ENCODE measurements at regions not wholly inside any gene's neighbourhood (a gene's known extent, or its start where the extent isn't known, plus 50 kb on each side); places are given as distances from the start of the nearest gene placed in this dataset.
"Not testable (repeated sequence)": the region's sequence is repeated elsewhere in the genome, so short reads cannot be mapped to it uniquely, and the experiment has no call there.

GRCh38 chr10:4633186-4633585 is 192.8 kb upstream of the AKR1E2 start:
- Mint-ChIP-seq H3K27ac (no peak overlapping the region), H3K36me3 (no peaks in the 10 kb centered on the region), H3K4me1 (ENCODE audit: low read depth) (no peaks in the 10 kb centered on the region), H3K27me3 (no peaks in the 10 kb centered on the region), H3K4me3 (no peak overlapping the region), H3K9me3 (ENCODE audit: low read depth) (no peaks in the 10 kb centered on the region)

GRCh38 chr10:4632757-4633156 is 193.2 kb upstream of the AKR1E2 start:
- H3K4me3 Mint-ChIP-seq = no peak overlapping the region
- no peak overlapping the region for H3K27ac Mint-ChIP-seq
- no peaks in the 10 kb centered on the region for H3K27me3 Mint-ChIP-seq
- no peaks in the 10 kb centered on the region for H3K36me3 Mint-ChIP-seq
- H3K4me1 Mint-ChIP-seq (ENCODE audit: low read depth) = no peaks in the 10 kb centered on the region
- H3K9me3 Mint-ChIP-seq (ENCODE audit: low read depth) = no peaks in the 10 kb centered on the region

GRCh38 chr10:4626919-4627318 is 199.1 kb upstream of the AKR1E2 start:
- H3K27ac Mint-ChIP-seq = no peak overlapping the region
- H3K36me3 Mint-ChIP-seq = no peaks in the 10 kb centered on the region
- H3K27me3 Mint-ChIP-seq = no peaks in the 10 kb centered on the region
- no peaks in the 10 kb centered on the region for H3K4me1 Mint-ChIP-seq (ENCODE audit: low read depth)
- H3K4me3 Mint-ChIP-seq = no peak overlapping the region
- no peaks in the 10 kb centered on the region for H3K9me3 Mint-ChIP-seq (ENCODE audit: low read depth)

- H3K9me3 Mint-ChIP-seq (ENCODE audit: low read depth) = no peaks in the 10 kb centered on the region
- H3K36me3 Mint-ChIP-seq = no peaks in the 10 kb centered on the region
- no peaks in the 10 kb centered on the region for H3K27me3 Mint-ChIP-seq
- no peak overlapping the region for H3K27ac Mint-ChIP-seq
- H3K4me3 Mint-ChIP-seq = no peak overlapping the region
- no peaks in the 10 kb centered on the region for H3K4me1 Mint-ChIP-seq (ENCODE audit: low read depth)
These were observed 202.1 kb upstream of the AKR1E2 start for GRCh38 chr10:4623757-4624420.

- no peaks in the 10 kb centered on the region for H3K9me3 Mint-ChIP-seq (ENCODE audit: low read depth)
These were observed 202.8 kb upstream of the AKR1E2 start for GRCh38 chr10:4623200-4623599.

GRCh38 chr10:4622384-4622783 is 203.6 kb upstream of the AKR1E2 start:
- Mint-ChIP-seq H3K9me3 (ENCODE audit: low read depth) (peaks cover 2% of the 10 kb centered on the region), H3K27ac (no peak overlapping the region), H3K36me3 (no peaks in the 10 kb centered on the region)

More at GRCh38 chr10:4623200-4623599, 202.8 kb upstream of the AKR1E2 start:
- H3K4me3 Mint-ChIP-seq = no peak overlapping the region
- no peaks in the 10 kb centered on the region for H3K36me3 Mint-ChIP-seq
- H3K27me3 Mint-ChIP-seq = peaks cover 3% of the 10 kb centered on the region
- H3K4me1 Mint-ChIP-seq (ENCODE audit: low read depth) = no peaks in the 10 kb centered on the region
- H3K27ac Mint-ChIP-seq = no peak overlapping the region

GRCh38 chr10:4617589-4617988 is 208.4 kb upstream of the AKR1E2 start:
- Mint-ChIP-seq H3K27me3 (peaks cover 9% of the 10 kb centered on the region), H3K4me1 (ENCODE audit: low read depth) (no peaks in the 10 kb centered on the region), H3K9me3 (ENCODE audit: low read depth) (peaks cover 17% of the 10 kb centered on the region), H3K36me3 (peaks cover 4% of the 10 kb centered on the region), H3K27ac (no peak overlapping the region), H3K4me3 (no peak overlapping the region)

More at GRCh38 chr10:4622384-4622783, 203.6 kb upstream of the AKR1E2 start:
- H3K4me3 Mint-ChIP-seq = no peak overlapping the region
- peaks cover 6% of the 10 kb centered on the region for H3K27me3 Mint-ChIP-seq
- H3K4me1 Mint-ChIP-seq (ENCODE audit: low read depth) = no peaks in the 10 kb centered on the region

GRCh38 chr10:4615042-4615441 is 211.0 kb upstream of the AKR1E2 start:
- peaks cover 11% of the 10 kb centered on the region for H3K27me3 Mint-ChIP-seq
- peaks cover 4% of the 10 kb centered on the region for H3K36me3 Mint-ChIP-seq
- H3K4me1 Mint-ChIP-seq (ENCODE audit: low read depth) = no peaks in the 10 kb centered on the region
- H3K9me3 Mint-ChIP-seq (ENCODE audit: low read depth) = peaks cover 17% of the 10 kb centered on the region
- H3K4me3 Mint-ChIP-seq = no peak overlapping the region
- no peak overlapping the region for H3K27ac Mint-ChIP-seq

- Mint-ChIP-seq H3K4me1 (ENCODE audit: low read depth) (no peaks in the 10 kb centered on the region), H3K4me3 (no peak overlapping the region), H3K9me3 (ENCODE audit: low read depth) (no peaks in the 10 kb centered on the region), H3K27me3 (peaks cover 2% of the 10 kb centered on the region), H3K27ac (no peak overlapping the region), H3K36me3 (no peaks in the 10 kb centered on the region)
These were observed 216.8 kb upstream of the AKR1E2 start for GRCh38 chr10:4609251-4609650.

GRCh38 chr10:4607681-4608080 is 218.3 kb upstream of the AKR1E2 start:
- Mint-ChIP-seq H3K4me1 (ENCODE audit: low read depth) (no peaks in the 10 kb centered on the region), H3K36me3 (no peaks in the 10 kb centered on the region), H3K27ac (no peak overlapping the region), H3K9me3 (ENCODE audit: low read depth) (no peaks in the 10 kb centered on the region), H3K4me3 (no peak overlapping the region), H3K27me3 (peaks cover 2% of the 10 kb centered on the region)

- H3K36me3 Mint-ChIP-seq = no peaks in the 10 kb centered on the region
- H3K27me3 Mint-ChIP-seq = peaks cover 1% of the 10 kb centered on the region
- no peaks in the 10 kb centered on the region for H3K4me1 Mint-ChIP-seq (ENCODE audit: low read depth)
- no peaks in the 10 kb centered on the region for H3K9me3 Mint-ChIP-seq (ENCODE audit: low read depth)
- no peak overlapping the region for H3K27ac Mint-ChIP-seq
- H3K4me3 Mint-ChIP-seq = no peak overlapping the region
These were observed 219.0 kb upstream of the AKR1E2 start for GRCh38 chr10:4606856-4607636.

- Mint-ChIP-seq H3K4me3 (no peak overlapping the region), H3K9me3 (ENCODE audit: low read depth) (no peaks in the 10 kb centered on the region), H3K36me3 (no peaks in the 10 kb centered on the region), H3K4me1 (ENCODE audit: low read depth) (no peaks in the 10 kb centered on the region), H3K27ac (no peak overlapping the region), H3K27me3 (no peaks in the 10 kb centered on the region)
These were observed 223.1 kb upstream of the AKR1E2 start for GRCh38 chr10:4602764-4603491.

GRCh38 chr10:4599471-4599870 is 226.5 kb upstream of the AKR1E2 start:
- H3K4me1 Mint-ChIP-seq (ENCODE audit: low read depth) = no peaks in the 10 kb centered on the region
- H3K27me3 Mint-ChIP-seq = no peaks in the 10 kb centered on the region
- no peak overlapping the region for H3K27ac Mint-ChIP-seq
- no peak overlapping the region for H3K4me3 Mint-ChIP-seq
- no peaks in the 10 kb centered on the region for H3K36me3 Mint-ChIP-seq
- no peaks in the 10 kb centered on the region for H3K9me3 Mint-ChIP-seq (ENCODE audit: low read depth)

GRCh38 chr10:4597898-4598297 is 228.1 kb upstream of the AKR1E2 start:
- H3K4me1 Mint-ChIP-seq (ENCODE audit: low read depth); H3K27me3 Mint-ChIP-seq; H3K4me3 Mint-ChIP-seq; H3K36me3 Mint-ChIP-seq; H3K9me3 Mint-ChIP-seq (ENCODE audit: low read depth); H3K27ac Mint-ChIP-seq: not testable (repeated sequence)

GRCh38 chr10:4596951-4597350 is 229.1 kb upstream of the AKR1E2 start:
- Mint-ChIP-seq H3K4me3 (no peak overlapping the region), H3K4me1 (ENCODE audit: low read depth) (no peaks in the 10 kb centered on the region), H3K27ac (no peak overlapping the region), H3K27me3 (no peaks in the 10 kb centered on the region), H3K36me3 (no peaks in the 10 kb centered on the region), H3K9me3 (ENCODE audit: low read depth) (no peaks in the 10 kb centered on the region)

Data from activated naive CD8-positive, alpha-beta T cell (primary cell).